ENCODE measurements at regions not wholly inside any gene's neighbourhood (a gene's known extent, or its start where the extent isn't known, plus 50 kb on each side); places are given as distances from the start of the nearest gene placed in this dataset.

DNA sequence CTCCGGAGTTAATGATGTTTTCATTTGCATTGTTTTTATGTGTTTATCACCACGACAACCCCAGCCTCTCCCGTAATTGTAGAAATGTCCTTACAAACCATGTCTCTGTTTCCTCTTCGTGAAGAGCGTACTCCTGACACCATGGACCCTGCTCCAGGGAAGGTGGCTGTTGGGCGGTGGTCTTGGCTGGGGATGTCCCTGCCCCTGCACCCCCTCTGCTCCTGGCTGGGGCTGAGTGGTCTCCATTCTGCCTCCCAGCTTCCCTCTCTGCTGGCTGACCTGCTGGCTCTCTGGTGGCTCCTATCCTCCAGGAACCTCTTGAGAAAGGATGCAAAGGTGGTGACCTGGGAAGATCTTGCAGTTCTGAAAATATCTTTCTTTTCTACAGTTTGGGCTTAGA, 81.1 kb downstream of the ASB1 start:
- Histone ChIP-seq H3K27ac (no peak overlapping the region), H3K4me3 (no peak overlapping the region)
- no peak for DNase-seq (ENCODE audit: low spot score)
- TF ChIP-seq, protein P1, sequence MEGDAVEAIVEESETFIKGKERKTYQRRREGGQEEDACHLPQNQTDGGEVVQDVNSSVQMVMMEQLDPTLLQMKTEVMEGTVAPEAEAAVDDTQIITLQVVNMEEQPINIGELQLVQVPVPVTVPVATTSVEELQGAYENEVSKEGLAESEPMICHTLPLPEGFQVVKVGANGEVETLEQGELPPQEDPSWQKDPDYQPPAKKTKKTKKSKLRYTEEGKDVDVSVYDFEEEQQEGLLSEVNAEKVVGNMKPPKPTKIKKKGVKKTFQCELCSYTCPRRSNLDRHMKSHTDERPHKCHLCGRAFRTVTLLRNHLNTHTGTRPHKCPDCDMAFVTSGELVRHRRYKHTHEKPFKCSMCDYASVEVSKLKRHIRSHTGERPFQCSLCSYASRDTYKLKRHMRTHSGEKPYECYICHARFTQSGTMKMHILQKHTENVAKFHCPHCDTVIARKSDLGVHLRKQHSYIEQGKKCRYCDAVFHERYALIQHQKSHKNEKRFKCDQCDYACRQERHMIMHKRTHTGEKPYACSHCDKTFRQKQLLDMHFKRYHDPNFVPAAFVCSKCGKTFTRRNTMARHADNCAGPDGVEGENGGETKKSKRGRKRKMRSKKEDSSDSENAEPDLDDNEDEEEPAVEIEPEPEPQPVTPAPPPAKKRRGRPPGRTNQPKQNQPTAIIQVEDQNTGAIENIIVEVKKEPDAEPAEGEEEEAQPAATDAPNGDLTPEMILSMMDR (IDR thresholded peaks at IDR 0.05): no peak

DNA sequence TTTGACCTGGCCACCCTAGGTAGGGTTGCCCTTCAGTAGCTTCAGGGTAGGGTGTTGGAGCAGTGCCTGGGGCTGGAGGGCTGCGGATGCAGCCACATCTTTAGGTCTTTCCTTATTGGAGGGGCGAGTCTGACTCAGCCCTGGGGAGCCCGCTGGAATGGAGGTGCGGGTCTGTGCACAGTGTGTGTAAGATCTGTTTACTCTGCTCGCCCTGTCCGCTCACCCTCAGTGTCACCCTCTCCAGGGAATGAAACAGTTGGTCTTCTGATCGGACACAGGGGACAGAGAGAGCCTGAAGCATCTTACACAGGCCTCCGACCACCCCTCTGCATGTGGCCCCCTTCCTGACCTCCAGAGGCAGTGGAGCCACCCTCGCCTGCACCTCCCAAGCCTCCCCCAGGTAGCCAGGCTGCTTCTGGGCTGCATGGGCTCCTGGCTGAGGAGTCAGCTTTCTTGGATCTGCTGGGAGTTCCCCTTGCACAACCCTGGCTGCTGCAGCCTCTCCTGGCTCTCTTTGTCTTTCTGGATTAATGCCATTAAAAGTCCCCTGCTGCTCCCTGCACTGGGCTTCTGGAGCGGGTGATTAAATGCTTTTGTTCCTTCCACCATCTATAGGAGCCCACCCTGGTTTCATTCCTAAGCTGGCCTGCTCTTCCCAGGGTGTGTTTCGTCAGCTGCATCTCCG, 82.6 kb downstream of the ASB1 start:
- H3K27ac ChIP-seq: no peak overlapping the region

DNA sequence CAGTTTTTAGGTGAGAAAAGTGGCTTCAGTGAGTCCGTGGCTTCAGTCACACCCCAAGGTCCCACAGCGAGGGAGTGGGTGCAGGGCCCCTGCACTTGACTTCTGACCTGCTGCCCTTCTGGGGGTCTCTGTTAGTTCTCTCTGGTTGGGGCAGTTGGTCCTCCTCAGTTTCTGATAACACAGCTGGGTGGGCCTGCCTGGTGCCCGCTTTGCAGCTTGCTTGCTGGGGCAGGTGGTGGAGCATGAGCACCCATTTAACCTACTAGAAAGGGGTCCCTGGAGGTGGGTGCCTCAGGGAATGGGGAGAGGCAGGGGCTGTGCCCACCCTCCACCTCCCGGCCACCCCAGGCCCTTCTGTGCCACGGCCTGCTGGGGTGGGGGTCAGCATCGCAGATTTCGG, 83.2 kb downstream of the ASB1 start:
- Histone ChIP-seq H3K27ac (no peak overlapping the region), H3K4me3 (no peak overlapping the region)
- DNase-seq (ENCODE audit: low spot score): no peak
- TF ChIP-seq, protein P1 (IDR thresholded peaks at IDR 0.05): no peak

More for the DNA sequence above, 82.6 kb downstream of the ASB1 start:
- H3K4me3 ChIP-seq: no peak overlapping the region
- no peak for DNase-seq (ENCODE audit: low spot score)
- TF ChIP-seq, protein P1 (IDR thresholded peaks at IDR 0.05): no peak

DNA sequence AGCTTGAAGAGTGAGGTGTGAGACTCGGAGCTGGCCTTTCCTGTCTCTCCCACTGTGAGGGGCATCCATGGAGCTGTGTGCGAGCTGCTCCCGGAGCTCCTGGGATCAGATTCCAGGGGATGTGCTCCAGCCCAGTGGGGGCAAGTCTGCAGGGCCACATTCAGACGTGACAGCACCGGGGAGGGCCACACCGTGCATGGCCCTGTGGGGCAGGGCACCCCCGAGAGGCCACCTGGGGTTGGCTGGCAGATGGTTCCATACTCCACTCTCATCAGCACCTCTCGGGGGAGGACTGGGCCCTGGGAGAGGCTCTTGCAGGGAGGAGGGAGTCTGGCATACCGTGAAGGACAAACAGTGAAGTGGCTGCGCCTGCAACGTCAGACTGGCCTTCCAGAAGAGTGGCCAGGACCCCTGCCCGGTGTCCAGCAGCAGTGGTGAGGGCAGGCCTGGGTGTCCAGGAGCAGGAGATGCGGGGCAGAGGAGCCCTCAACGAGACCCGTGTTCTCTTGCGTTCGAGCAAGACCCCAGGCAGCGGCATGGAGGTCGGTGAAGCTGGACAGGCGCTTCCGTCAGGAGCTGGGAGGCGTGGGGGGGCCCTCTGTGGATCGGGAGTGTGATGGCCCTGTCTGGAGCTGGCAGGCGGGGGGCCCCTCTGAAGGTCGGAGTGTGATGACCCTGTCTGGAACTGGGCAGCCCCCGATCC, 84.3 kb downstream of the ASB1 start:
- TF ChIP-seq, protein P1 (IDR thresholded peaks at IDR 0.05): no peak
- Histone ChIP-seq H3K27ac (no peak overlapping the region), H3K4me3 (no peak overlapping the region)
- DNase-seq (ENCODE audit: low spot score): no peak

DNA sequence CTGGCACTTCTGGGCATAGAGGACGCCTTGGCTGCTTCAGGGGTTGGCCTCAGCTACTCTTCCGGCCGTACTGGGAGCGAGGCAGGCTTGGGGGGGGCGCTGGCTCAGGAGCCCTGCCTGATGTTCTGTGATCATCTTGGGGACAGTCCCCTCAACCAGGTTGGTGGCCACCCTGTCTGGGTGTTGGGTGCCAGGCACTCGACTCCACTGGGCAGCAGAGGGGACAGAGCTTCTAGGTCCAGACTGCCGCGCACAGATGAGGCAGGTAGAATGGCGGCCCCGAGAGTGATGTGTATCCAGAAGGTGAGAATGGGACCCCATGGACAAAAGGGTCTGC, 84.9 kb downstream of the ASB1 start:
- H3K4me3 ChIP-seq: no peak overlapping the region
- no peak overlapping the region for H3K27ac ChIP-seq
- no peak for DNase-seq (ENCODE audit: low spot score)
- TF ChIP-seq, protein P1 (IDR thresholded peaks at IDR 0.05): no peak

DNA sequence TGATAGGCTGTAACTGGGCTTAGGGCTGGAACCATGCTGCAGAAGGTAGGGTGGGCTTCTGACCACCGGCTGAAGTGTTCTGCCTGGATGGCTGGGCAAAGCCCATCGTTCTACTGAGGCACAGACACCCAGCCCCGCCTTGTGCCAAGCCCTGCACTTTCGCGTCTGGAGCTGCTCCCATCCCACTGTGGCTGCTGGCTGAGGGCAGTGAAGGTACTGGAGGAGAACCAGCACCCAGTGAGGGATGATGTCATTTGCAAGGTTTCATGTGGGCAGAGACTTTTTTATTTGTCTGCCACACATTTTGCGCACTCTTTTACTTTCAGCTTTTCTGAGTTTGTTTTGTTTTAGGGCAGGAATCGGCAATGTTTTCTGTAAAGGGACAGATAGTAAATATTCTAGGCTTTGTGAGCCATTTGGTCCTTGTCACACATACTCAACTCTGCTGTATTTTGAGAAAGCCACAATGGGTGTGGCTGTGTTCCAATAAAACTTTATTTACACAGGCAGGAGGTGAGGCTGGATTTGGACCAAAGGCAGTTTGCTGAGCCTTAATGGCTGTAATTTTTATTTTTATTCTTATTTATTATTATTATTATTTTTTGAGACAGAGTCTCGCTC, 85.6 kb downstream of the ASB1 start:
- TF ChIP-seq, protein P1 (IDR thresholded peaks at IDR 0.05): no peak
- Histone ChIP-seq H3K4me3 (no peak overlapping the region), H3K27ac (no peak overlapping the region)
- no peak for DNase-seq (ENCODE audit: low spot score)

Data from coronary artery (tissue), 2 donors.